SU-DHL-6 (cell line): ENCODE measurements at regions not wholly inside any gene's neighbourhood (a gene's known extent, or its start where the extent isn't known, plus 50 kb on each side); places are given as distances from the start of the nearest gene placed in this dataset.

Source experiments
- H2AFZ ChIP-seq: fragments of 200-600 bp; sonication (generic); 2 replicates; pipeline ENCODE4 v1.6.1; 2014; ENCODE audit warnings: low read depth, mild to moderate bottlenecking, moderate library complexity, mixed read lengths, antibody characterized with exemption, low read length; ENCODE audit not compliant: severe bottlenecking
- H3F3A ChIP-seq: fragments of 200-600 bp; shearing (Covaris generic); 2 replicates; pipeline ENCODE4 v1.6.0; 2016; ENCODE audit warnings: antibody characterized with exemption, mild to moderate bottlenecking; ENCODE audit not compliant: insufficient read depth
- H3K27ac ChIP-seq: fragments of 200-600 bp; sonication (generic); 2 replicates; pipeline ENCODE4 v1.5.1; 2016; ENCODE audit warnings: low read depth, mild to moderate bottlenecking, low read length, moderate library complexity, mixed read lengths
- H3K27me3 ChIP-seq: fragments of 200-600 bp; sonication (generic), shearing (Covaris generic); 2 replicates; pipeline ENCODE4 v1.6.0; 2014; ENCODE audit warnings: mild to moderate bottlenecking, low read length
- H3K36me3 ChIP-seq: fragments of 200-600 bp; sonication (generic); 2 replicates; pipeline ENCODE4 v1.6.1; 2014; ENCODE audit warnings: mild to moderate bottlenecking, low read length, mixed read lengths
- H3K4me2 ChIP-seq: fragments of 300-600, 200-600 bp; shearing (Covaris generic), sonication (generic); 2 replicates; pipeline ENCODE4 v1.6.0; 2014; ENCODE audit warnings: low read length, low read depth, mild to moderate bottlenecking; ENCODE audit not compliant: poor library complexity, severe bottlenecking
- H3K4me3 ChIP-seq: fragments of 200-600 bp; sonication (generic); 2 replicates; pipeline ENCODE4 v1.5.1; 2014; ENCODE audit warnings: antibody characterized with exemption, low read length, mild to moderate bottlenecking, mixed read lengths; ENCODE audit not compliant: insufficient read depth, poor library complexity, severe bottlenecking
- H3K79me2 ChIP-seq: fragments of 200-600 bp; sonication (generic); 2 replicates; pipeline ENCODE4 v1.6.1; 2014; ENCODE audit warnings: mild to moderate bottlenecking, low read length, moderate library complexity; ENCODE audit not compliant: insufficient read depth
- H3K9ac ChIP-seq: fragments of 200-600 bp; sonication (generic); 2 replicates; pipeline ENCODE4 v1.7.0; 2014; ENCODE audit warnings: mild to moderate bottlenecking, low read length
- H3K9me2 ChIP-seq: fragments of 200-600 bp; sonication (generic); replicated peaks from 2 replicates; pipeline ENCODE4 v1.6.1; 2014; ENCODE audit warnings: low read length; ENCODE audit not compliant: insufficient read depth
- H3K9me3 ChIP-seq: fragments of 200-600 bp; sonication (generic); 2 replicates; pipeline ENCODE4 v1.6.1; 2014; ENCODE audit warnings: low read length, mixed read lengths; ENCODE audit not compliant: insufficient read depth
- H4K20me1 ChIP-seq: fragments of 200-600 bp; sonication (generic); 2 replicates; pipeline ENCODE4 v1.6.1; 2014; ENCODE audit warnings: low read depth, mild to moderate bottlenecking, antibody characterized with exemption, low read length, moderate library complexity, mixed read lengths
- EZH2phosphoT487 ChIP-seq: fragments of 200-600 bp; sonication (generic), shearing (Covaris generic); conservative IDR thresholded peaks from 2 replicates; pipeline ENCODE4 v1.6.1; 2018; ENCODE audit warnings: mild to moderate bottlenecking, antibody characterized with exemption, low read length, moderate library complexity, mixed read lengths
- TF ChIP-seq, protein P1 (sequence below): fragments of 200-600 bp; sonication (generic); IDR thresholded peaks from one replicate; pipeline ENCODE4 v1.5.1; 2017; ENCODE audit warnings: antibody characterized with exemption, mild to moderate bottlenecking, low read length, moderate library complexity; ENCODE audit not compliant: insufficient read depth, poor library complexity, severe bottlenecking

DNA sequence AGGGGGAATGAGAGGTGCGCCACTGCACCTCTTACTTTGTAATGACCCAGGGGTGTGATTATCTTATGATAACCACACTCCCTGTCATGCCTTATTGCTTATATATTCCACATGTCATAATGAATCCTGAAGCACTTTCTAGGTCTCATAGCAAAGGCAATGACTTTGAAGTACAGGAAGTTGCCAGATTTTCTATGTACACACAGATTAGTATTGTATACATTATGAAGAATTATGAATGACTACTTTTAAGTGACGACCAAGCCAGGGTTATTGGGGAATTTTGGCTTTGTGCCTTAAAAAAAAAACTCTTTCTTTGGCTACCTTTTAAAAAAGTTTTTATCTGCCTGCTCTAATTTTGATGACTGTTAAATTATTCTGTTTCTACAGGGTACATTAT lies 269.6 kb downstream of the MDFIC start:
- Histone ChIP-seq H4K20me1 (no peaks in the 10 kb centered on the region), H2AFZ (no peak overlapping the region), H3K9me2 (no peaks in the 10 kb centered on the region), H3K36me3 (no peaks in the 10 kb centered on the region), H3K4me3 (no peak overlapping the region), H3K9me3 (no peaks in the 10 kb centered on the region), H3K9ac (no peak overlapping the region), H3K79me2 (no peaks in the 10 kb centered on the region), H3F3A (no peaks in the 10 kb centered on the region), H3K4me2 (no peak overlapping the region), H3K27ac (no peak overlapping the region), H3K27me3 (no peaks in the 10 kb centered on the region)
- TF ChIP-seq, protein P1, sequence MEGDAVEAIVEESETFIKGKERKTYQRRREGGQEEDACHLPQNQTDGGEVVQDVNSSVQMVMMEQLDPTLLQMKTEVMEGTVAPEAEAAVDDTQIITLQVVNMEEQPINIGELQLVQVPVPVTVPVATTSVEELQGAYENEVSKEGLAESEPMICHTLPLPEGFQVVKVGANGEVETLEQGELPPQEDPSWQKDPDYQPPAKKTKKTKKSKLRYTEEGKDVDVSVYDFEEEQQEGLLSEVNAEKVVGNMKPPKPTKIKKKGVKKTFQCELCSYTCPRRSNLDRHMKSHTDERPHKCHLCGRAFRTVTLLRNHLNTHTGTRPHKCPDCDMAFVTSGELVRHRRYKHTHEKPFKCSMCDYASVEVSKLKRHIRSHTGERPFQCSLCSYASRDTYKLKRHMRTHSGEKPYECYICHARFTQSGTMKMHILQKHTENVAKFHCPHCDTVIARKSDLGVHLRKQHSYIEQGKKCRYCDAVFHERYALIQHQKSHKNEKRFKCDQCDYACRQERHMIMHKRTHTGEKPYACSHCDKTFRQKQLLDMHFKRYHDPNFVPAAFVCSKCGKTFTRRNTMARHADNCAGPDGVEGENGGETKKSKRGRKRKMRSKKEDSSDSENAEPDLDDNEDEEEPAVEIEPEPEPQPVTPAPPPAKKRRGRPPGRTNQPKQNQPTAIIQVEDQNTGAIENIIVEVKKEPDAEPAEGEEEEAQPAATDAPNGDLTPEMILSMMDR: no peak
- no peak for TF ChIP-seq EZH2phosphoT487

DNA sequence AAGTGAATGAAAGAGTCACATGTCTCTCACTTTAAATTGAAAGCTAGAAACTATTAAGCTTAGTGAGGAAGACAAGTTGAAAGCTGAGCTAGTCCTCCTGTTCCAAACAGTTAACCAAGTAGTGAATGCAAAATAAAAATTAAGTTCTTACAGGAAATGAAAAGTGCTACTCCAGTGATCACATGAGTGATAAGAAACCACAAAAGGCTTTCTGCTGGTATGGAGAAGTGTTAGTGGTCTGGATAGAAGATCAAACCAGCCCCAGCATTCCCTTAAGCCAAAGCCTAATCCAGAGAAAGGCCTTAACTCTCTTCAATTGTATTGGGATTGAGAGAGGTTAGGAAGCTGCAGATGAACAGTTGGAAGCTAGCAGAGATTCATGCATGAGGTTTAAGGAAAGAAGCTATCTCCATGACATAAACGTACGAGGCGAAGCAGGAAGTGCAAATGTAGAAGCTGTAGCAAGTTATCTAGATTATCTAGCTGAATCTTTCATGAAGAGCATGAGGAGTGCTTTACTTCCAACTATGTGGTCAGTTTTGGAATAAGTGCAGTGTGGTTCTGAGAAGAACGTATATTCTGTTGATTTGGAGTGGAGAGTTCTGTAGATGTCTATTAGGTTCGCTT lies 261.6 kb downstream of the MDFIC start:
- H3K4me2 ChIP-seq: no peak overlapping the region
- H3F3A ChIP-seq: no peaks in the 10 kb centered on the region
- H3K9me3 ChIP-seq: no peaks in the 10 kb centered on the region
- H3K9ac ChIP-seq: no peak overlapping the region
- H3K27ac ChIP-seq: no peak overlapping the region
- H3K9me2 ChIP-seq: no peaks in the 10 kb centered on the region
- H3K27me3 ChIP-seq: no peaks in the 10 kb centered on the region
- H3K36me3 ChIP-seq: no peaks in the 10 kb centered on the region
- TF ChIP-seq, protein P1: no peak
- no peak for TF ChIP-seq EZH2phosphoT487
- H3K4me3 ChIP-seq: no peak overlapping the region
- no peak overlapping the region for H2AFZ ChIP-seq
- no peaks in the 10 kb centered on the region for H3K79me2 ChIP-seq
- H4K20me1 ChIP-seq: no peaks in the 10 kb centered on the region

DNA sequence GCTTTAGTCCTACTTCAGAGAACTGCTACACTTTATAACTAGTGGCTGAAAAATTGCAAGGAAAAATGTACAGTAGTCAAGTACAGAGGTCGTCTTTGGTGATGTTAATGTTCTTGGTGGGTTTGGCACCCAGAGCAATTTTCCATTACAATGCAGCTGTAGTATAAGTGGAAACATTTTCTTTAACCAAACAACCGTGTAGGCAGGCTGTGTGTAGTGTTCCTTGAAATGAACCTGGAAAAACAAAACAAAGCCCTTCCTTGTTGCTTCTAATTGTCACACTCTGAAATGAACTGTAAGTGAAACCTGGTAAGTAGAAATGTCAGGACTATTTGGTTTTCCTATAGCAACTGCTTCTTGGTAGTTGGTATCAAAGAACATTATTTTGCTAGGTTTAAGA lies 256.9 kb downstream of the MDFIC start:
- Histone ChIP-seq H3K9me2 (no peaks in the 10 kb centered on the region), H3K9ac (no peak overlapping the region), H3K27me3 (no peaks in the 10 kb centered on the region), H3K4me3 (no peak overlapping the region), H3K79me2 (no peaks in the 10 kb centered on the region), H3K27ac (no peak overlapping the region), H3K4me2 (no peak overlapping the region), H3K36me3 (no peaks in the 10 kb centered on the region), H2AFZ (no peak overlapping the region), H3K9me3 (no peaks in the 10 kb centered on the region), H4K20me1 (no peaks in the 10 kb centered on the region), H3F3A (no peaks in the 10 kb centered on the region)
- TF ChIP-seq EZH2phosphoT487: no peak
- TF ChIP-seq, protein P1: no peak
